Breast epithelium (tissue), 4 donors: ENCODE measurements at regions not wholly inside any gene's neighbourhood (a gene's known extent, or its start where the extent isn't known, plus 50 kb on each side); places are given as distances from the start of the nearest gene placed in this dataset.
A peak's percentile ranks its signal among the peaks of the same experiment; 100 is the strongest.

Experiments
- DNase-seq, 2 donors: peaks; one replicate each; pipeline ENCODE4 v3.0.0-alpha.2; 2019; ENCODE audit warnings: low spot score in 2 of 2
- H3K27ac ChIP-seq, 2 donors: fragments of 200-600 bp; sonication (generic) in 1 of 2; one replicate each; pipeline ENCODE4 v1.5.1; 2016 to 2019; ENCODE audit warnings: mild to moderate bottlenecking in 1 of 2
- H3K27me3 ChIP-seq, 2 donors: fragments of 200-600 bp; sonication (generic) in 1 of 2; one replicate each; pipeline versions ENCODE4 v1.5.1 to v1.6.0; 2017 to 2019; ENCODE audit warnings: control low read depth in 1 of 2, mild to moderate bottlenecking in 1 of 2
- H3K36me3 ChIP-seq: fragments of 200-600 bp; one replicate; pipeline ENCODE4 v1.5.1; 2019
- H3K4me1 ChIP-seq, 2 donors: fragments of 200-600 bp; sonication (generic); one replicate each; pipeline ENCODE4 v1.5.1; 2016 to 2019; ENCODE audit warnings: control low read depth in 1 of 2
- H3K4me3 ChIP-seq, 3 donors: fragments of 200-600 bp; sonication (generic); 1 replicate in 2 of 3; 2 replicates in 1 of 3; pipeline ENCODE4 v1.5.1; 2016 to 2019; ENCODE audit warnings: mild to moderate bottlenecking in 3 of 3, moderate library complexity in 2 of 3
- H3K9me3 ChIP-seq, 2 donors: fragments of 200-600 bp; sonication (generic) in 1 of 2; one replicate each; pipeline ENCODE4 v1.5.1; 2016 to 2019; ENCODE audit warnings: control low read depth in 1 of 2
- POLR2A ChIP-seq: fragments of 450-650 bp; IDR thresholded peaks from one replicate; pipeline ENCODE4 v1.6.1; 2016; ENCODE audit warnings: antibody characterized with exemption, mild to moderate bottlenecking, moderate library complexity
- POLR2AphosphoS5 ChIP-seq, 3 donors: sonication (generic); formaldehyde crosslinking; IDR thresholded peaks; one replicate each; pipeline ENCODE4 v1.6.1; 2017; ENCODE audit warnings: antibody characterized with exemption in 3 of 3
- intact Hi-C: fragments of 100-400 bp; cut with DNase I; formaldehyde crosslinking; loops from one replicate; pipeline ENCODE4 v1.15.1; 2023; ENCODE audit warnings: low total_unique reads
- TF ChIP-seq, protein P1 (sequence below), 3 donors: fragments of 450-650 bp; IDR thresholded peaks; one replicate each; pipeline ENCODE4 v1.5.1; 2016 to 2017; ENCODE audit warnings: antibody characterized with exemption in 3 of 3, mild to moderate bottlenecking in 3 of 3, moderate library complexity in 3 of 3

DNA sequence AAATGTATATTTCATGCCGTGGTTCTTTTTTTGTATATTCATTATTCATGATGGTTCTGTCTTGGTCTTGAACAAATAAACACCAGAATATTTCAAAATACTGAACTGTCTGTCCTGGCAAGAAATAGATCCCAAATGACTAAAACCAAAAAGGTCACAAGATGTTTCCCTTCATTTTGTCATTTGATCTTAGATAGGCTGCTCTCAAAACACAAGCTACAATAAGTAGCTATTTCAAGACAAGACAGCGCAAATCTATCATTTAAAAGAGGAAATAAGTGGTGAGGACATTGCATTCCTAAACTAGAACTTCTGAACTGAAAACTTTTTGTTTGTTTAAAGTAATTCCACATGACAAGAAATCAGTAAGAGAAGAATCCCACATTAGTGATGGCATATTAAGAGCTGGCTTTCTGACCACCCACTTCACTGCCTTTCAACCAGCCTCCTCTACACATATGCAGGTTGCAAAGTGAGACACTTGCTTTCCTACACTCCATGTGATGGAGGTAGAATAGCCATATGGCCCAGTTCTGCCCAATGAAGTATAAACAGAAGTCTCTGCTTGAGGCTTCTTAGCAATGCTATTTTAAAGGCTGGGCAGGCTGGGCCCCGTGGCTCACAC is 54.4 kb upstream of the CCDC28A start:
- no peaks in the 10 kb centered on the region for H3K9me3 ChIP-seq
- no peak for DNase-seq
- H3K4me3 ChIP-seq = no peak overlapping the region
- no peaks in the 10 kb centered on the region for H3K4me1 ChIP-seq
- no peaks in the 10 kb centered on the region for H3K27me3 ChIP-seq
- no peaks in the 10 kb centered on the region for H3K36me3 ChIP-seq
- peak overlapping the region in 1 of 2 donors; percentile 38 for H3K27ac ChIP-seq
- TF ChIP-seq POLR2AphosphoS5 (IDR thresholded peaks at IDR 0.05) (no peak), POLR2A (no peak)
- TF ChIP-seq, protein P1, sequence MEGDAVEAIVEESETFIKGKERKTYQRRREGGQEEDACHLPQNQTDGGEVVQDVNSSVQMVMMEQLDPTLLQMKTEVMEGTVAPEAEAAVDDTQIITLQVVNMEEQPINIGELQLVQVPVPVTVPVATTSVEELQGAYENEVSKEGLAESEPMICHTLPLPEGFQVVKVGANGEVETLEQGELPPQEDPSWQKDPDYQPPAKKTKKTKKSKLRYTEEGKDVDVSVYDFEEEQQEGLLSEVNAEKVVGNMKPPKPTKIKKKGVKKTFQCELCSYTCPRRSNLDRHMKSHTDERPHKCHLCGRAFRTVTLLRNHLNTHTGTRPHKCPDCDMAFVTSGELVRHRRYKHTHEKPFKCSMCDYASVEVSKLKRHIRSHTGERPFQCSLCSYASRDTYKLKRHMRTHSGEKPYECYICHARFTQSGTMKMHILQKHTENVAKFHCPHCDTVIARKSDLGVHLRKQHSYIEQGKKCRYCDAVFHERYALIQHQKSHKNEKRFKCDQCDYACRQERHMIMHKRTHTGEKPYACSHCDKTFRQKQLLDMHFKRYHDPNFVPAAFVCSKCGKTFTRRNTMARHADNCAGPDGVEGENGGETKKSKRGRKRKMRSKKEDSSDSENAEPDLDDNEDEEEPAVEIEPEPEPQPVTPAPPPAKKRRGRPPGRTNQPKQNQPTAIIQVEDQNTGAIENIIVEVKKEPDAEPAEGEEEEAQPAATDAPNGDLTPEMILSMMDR (IDR thresholded peaks at IDR 0.05) = no peak
- intact Hi-C loops = no loop called here

DNA sequence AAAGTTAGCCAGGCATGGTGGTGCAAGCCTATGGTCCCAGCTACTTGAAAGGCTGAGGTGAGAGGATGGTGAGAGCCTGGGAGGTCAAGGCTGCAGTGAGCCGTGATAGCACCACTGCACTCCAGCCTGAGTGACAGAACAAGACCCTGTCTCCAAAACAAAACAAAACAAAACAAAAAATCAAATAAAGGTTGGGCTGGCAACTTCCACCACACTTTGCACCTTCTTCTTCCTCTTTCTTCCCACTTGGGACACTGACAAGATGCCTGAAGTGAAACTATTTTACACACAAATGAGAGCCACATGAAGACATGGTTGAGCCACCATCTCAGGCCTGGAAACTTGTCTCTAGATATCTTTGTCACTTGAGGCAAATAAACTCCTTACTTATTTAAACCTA is 53.8 kb upstream of the CCDC28A start:
- TF ChIP-seq, protein P1 (IDR thresholded peaks at IDR 0.05) = no peak
- no peak for TF ChIP-seq POLR2A
- Histone ChIP-seq H3K27ac (peak overlapping the region in 1 of 2 donors; percentile 38), H3K9me3 (no peaks in the 10 kb centered on the region), H3K4me1 (no peaks in the 10 kb centered on the region), H3K36me3 (no peaks in the 10 kb centered on the region), H3K27me3 (no peaks in the 10 kb centered on the region), H3K4me3 (no peak overlapping the region)
- intact Hi-C loops = no loop called here
- DNase-seq = no peak

DNA sequence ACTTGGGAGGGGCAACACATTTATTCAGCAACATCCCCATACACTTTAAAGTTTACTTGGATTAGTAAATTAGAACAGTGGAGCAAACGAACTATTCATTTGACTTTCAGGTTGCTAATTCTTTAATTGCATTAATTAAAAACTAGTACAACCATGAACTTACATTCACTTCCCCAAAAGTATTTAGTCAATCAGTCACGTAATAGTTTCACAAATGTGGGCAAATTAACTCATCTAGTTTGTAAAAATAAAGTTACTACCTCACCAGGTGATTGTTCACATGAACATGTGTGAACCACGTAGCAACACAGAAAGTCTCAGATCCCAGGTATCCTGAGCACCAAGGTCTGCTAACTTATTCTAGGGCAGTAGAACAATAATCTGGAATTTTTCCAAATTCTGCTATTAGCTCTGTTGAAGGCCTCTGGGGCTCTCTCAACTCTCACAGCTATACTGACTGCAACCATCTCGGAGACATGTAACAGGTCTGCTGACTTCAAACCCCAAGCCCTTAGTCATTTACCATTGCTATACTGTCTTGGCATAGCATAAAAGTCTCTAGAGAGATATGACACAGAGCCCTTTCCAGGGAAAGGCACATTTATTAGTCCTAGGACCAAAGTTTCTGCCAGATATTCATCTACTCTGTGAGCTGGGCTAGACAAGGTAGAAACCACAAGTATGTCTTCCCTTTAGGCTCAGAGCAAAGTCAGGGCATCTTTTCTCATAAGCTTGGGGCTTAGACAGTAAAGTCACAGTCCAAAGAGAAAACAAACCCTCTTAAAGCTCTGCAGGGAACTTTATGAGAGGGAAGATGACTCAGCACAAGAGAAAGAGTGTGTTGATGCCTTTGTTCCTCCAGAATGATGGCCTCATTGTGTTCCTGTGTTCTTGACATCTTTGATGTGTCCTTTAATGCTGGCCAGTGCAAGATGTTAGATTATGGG is 50.9 kb upstream of the CCDC28A start:
- no peaks in the 10 kb centered on the region for H3K4me1 ChIP-seq
- H3K9me3 ChIP-seq = no peaks in the 10 kb centered on the region
- no peak overlapping the region for H3K4me3 ChIP-seq
- peak overlapping the region in 1 of 2 donors; percentile 38 for H3K27ac ChIP-seq
- H3K27me3 ChIP-seq = no peaks in the 10 kb centered on the region
- no peak for DNase-seq
- intact Hi-C loops = no loop called here
- no peaks in the 10 kb centered on the region for H3K36me3 ChIP-seq
- TF ChIP-seq POLR2A = no peak
- TF ChIP-seq, protein P1 (IDR thresholded peaks at IDR 0.05) = no peak
- TF ChIP-seq POLR2AphosphoS5 (IDR thresholded peaks at IDR 0.05) = no peak
